B cell (primary cell): ENCODE measurements at regions not wholly inside any gene's neighbourhood (a gene's known extent, or its start where the extent isn't known, plus 50 kb on each side); places are given as distances from the start of the nearest gene placed in this dataset.

Source experiments
- ATAC-seq: fragments of 200-7000 bp; cut with Tn5 transposase; one replicate; pipeline ENCODE4 v1.10.0; 2021; ENCODE audit warnings: low read depth, mild to moderate bottlenecking, moderate number of reproducible peaks, moderate library complexity
- CTCF ChIA-PET: fragments of 350-600 bp; sonication (Branson Sonifier 250); formaldehyde crosslinking; loops from one replicate; lab custom pipeline; 2021; ENCODE audit warnings: antibody characterized with exemption, inconsistent platforms; lab: Charles Lee
- POLR2A ChIA-PET: fragments of 350-600 bp; sonication (Branson Sonifier 250); formaldehyde crosslinking; loops from one replicate; lab custom pipeline; 2021; ENCODE audit warnings: antibody characterized with exemption; lab: Charles Lee
- DNase-seq: peaks from one replicate; pipeline ENCODE4 v3.0.0; 2013
- H2AFZ ChIP-seq: 2 replicates; pipeline ENCODE4 v1.6.1; 2012; ENCODE audit warnings: mild to moderate bottlenecking, low read depth, low read length; ENCODE audit not compliant: insufficient read depth, poor library complexity, severe bottlenecking
- H3K27ac ChIP-seq, 2 donors: 1 replicate in 1 of 2; 2 replicates in 1 of 2; pipeline ENCODE4 v1.5.1; 2012 to 2013; ENCODE audit warnings: low read length in 2 of 2, mild to moderate bottlenecking in 2 of 2, moderate library complexity in 1 of 2
- H3K27me3 ChIP-seq, 4 experiments: fragments of 200-600 bp in 1 of 4; sonication (generic) in 1 of 4; replicated peaks in 1 of 4; 1 replicate in 2 of 4; 2 replicates in 2 of 4; pipeline versions ENCODE4 v1.6.1 to v1.7.0; 2013 to 2016; ENCODE audit warnings: low read length in 3 of 4, mild to moderate bottlenecking in 2 of 4, mixed read lengths in 1 of 4, moderate library complexity in 1 of 4; ENCODE audit not compliant: insufficient read depth in 4 of 4, control insufficient read depth in 3 of 4; ENCODE audit errors: control extremely low read depth in 1 of 4
- H3K36me3 ChIP-seq, 2 experiments: replicated peaks in 1 of 2; 1 replicate in 1 of 2; 2 replicates in 1 of 2; pipeline versions ENCODE4 v1.6.1 to v1.7.1; 2013; ENCODE audit warnings: low read length in 1 of 2; ENCODE audit not compliant: insufficient read depth in 2 of 2, control insufficient read depth in 1 of 2; ENCODE audit errors: control extremely low read depth in 1 of 2, extremely low read depth in 1 of 2
- H3K4me1 ChIP-seq, 2 donors: fragments of 200-600 bp in 1 of 2; sonication (generic) in 1 of 2; 1 replicate in 1 of 2; 2 replicates in 1 of 2; pipeline versions ENCODE4 v1.5.1 to v1.6.1; 2013 to 2017; ENCODE audit warnings: low read length in 2 of 2; ENCODE audit not compliant: control insufficient read depth in 2 of 2, insufficient read depth in 2 of 2
- H3K4me2 ChIP-seq: replicated peaks from 2 replicates; pipeline ENCODE3; 2012; ENCODE audit warnings: mild to moderate bottlenecking, low read depth, low read length; ENCODE audit not compliant: poor library complexity, severe bottlenecking
- H3K4me3 ChIP-seq, 5 experiments: fragments of 200-600 bp in 1 of 5; sonication (generic) in 1 of 5; 1 replicate in 3 of 5; 2 replicates in 2 of 5; pipeline versions ENCODE4 v1.5.1 to v1.7.0; 2011 to 2016; ENCODE audit warnings: low read length in 4 of 5, mild to moderate bottlenecking in 4 of 5, low read depth in 2 of 5, control low read depth in 1 of 5, moderate library complexity in 1 of 5; ENCODE audit not compliant: insufficient read depth in 1 of 5; ENCODE audit errors: control extremely low read depth in 1 of 5, extremely low read depth in 1 of 5
- H3K79me2 ChIP-seq: fragments of 200-600 bp; sonication (generic); one replicate; pipeline ENCODE4 v1.6.0; 2016; ENCODE audit warnings: low read length; ENCODE audit not compliant: control insufficient read depth, insufficient read depth
- H3K9ac ChIP-seq: fragments of 200-600 bp; sonication (generic); 2 replicates; pipeline ENCODE4 v1.6.1; 2017; ENCODE audit warnings: mild to moderate bottlenecking, low read length, moderate library complexity
- H3K9me3 ChIP-seq, 3 donors: one replicate each; pipeline versions ENCODE4 v1.6.1 to v1.7.1; 2013; ENCODE audit warnings: low read length in 2 of 3; ENCODE audit not compliant: control insufficient read depth in 2 of 3, insufficient read depth in 1 of 3; ENCODE audit errors: control extremely low read depth in 1 of 3
- H4K20me1 ChIP-seq: 2 replicates; pipeline ENCODE4 v1.6.0; 2012; ENCODE audit warnings: mild to moderate bottlenecking, low read length; ENCODE audit not compliant: insufficient read depth, control insufficient read depth, poor library complexity, severe bottlenecking
- H3K27ac Mint-ChIP-seq: one replicate; pipeline ENCODE4 v1.8.0; 2021; ENCODE audit warnings: mixed read lengths
- H3K27me3 Mint-ChIP-seq: one replicate; pipeline ENCODE4 v1.8.0; 2021; ENCODE audit warnings: mixed read lengths
- H3K4me1 Mint-ChIP-seq: one replicate; pipeline ENCODE4 v1.8.0; 2021; ENCODE audit warnings: mixed read lengths
- H3K4me3 Mint-ChIP-seq: one replicate; pipeline ENCODE4 v1.8.0; 2021; ENCODE audit warnings: mixed read lengths
- H3K9me3 Mint-ChIP-seq: one replicate; pipeline ENCODE4 v1.8.0; 2022; ENCODE audit warnings: mixed read lengths; ENCODE audit not compliant: insufficient read depth
- EZH2 ChIP-seq: IDR thresholded peaks from 2 replicates; pipeline ENCODE4 v1.6.1; 2012; ENCODE audit warnings: borderline replicate concordance, low read depth, mild to moderate bottlenecking, moderate library complexity, low read length; ENCODE audit not compliant: insufficient read depth, poor library complexity, severe bottlenecking
- WGBS: methylation state at CpG from one replicate; pipeline ENCODE4 v1.1.5; 2013; ENCODE audit warnings: missing lambda C conversion rate; ENCODE audit not compliant: insufficient coverage; 5-methylcytosine and 5-hydroxymethylcytosine counted together
- intact Hi-C: fragments of 100-400 bp; cut with micrococcal nuclease; formaldehyde crosslinking; loops from one replicate; pipeline ENCODE4 v1.10.0; 2022
- TF ChIP-seq, protein P1 (sequence below): fragments of 200-600 bp; IDR thresholded peaks from one replicate; pipeline ENCODE4 v1.8.0; 2022; ENCODE audit warnings: antibody characterized with exemption, mild to moderate bottlenecking

DNA sequence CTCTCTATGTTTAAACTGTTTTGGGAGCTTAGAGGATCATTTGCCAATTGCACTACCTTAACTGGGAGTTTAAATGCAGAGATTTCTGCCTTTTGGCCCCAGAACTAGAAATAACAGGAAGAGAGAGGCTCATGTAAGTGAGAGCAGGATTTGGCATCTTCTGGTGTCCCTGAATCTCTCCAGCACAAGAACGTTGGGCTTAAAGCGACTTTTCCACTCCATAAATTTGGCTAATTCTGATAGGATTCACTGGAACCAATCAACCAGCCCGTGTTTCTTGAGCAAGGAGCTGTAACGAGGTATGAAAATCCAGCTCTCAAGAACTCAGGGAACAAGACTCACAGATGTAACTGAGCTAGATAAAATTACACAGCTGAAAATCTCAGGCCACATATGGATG lies 181.0 kb downstream of the C1D start:
- H3K4me1 Mint-ChIP-seq: no peaks in the 10 kb centered on the region
- no peak overlapping the region for H3K27ac ChIP-seq
- no peaks in the 10 kb centered on the region for H3K4me1 ChIP-seq
- no peaks in the 10 kb centered on the region for H3K9me3 ChIP-seq
- H2AFZ ChIP-seq: no peak overlapping the region
- no peaks in the 10 kb centered on the region for H3K36me3 ChIP-seq
- 77% methylated on average over 4 of the region's 4 CpGs for WGBS
- no peaks in the 10 kb centered on the region for H4K20me1 ChIP-seq
- TF ChIP-seq EZH2: no peak
- TF ChIP-seq, protein P1, sequence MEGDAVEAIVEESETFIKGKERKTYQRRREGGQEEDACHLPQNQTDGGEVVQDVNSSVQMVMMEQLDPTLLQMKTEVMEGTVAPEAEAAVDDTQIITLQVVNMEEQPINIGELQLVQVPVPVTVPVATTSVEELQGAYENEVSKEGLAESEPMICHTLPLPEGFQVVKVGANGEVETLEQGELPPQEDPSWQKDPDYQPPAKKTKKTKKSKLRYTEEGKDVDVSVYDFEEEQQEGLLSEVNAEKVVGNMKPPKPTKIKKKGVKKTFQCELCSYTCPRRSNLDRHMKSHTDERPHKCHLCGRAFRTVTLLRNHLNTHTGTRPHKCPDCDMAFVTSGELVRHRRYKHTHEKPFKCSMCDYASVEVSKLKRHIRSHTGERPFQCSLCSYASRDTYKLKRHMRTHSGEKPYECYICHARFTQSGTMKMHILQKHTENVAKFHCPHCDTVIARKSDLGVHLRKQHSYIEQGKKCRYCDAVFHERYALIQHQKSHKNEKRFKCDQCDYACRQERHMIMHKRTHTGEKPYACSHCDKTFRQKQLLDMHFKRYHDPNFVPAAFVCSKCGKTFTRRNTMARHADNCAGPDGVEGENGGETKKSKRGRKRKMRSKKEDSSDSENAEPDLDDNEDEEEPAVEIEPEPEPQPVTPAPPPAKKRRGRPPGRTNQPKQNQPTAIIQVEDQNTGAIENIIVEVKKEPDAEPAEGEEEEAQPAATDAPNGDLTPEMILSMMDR: no peak
- intact Hi-C loops: no loop called here
- ATAC-seq (no peak), DNase-seq (no peak)
- no peak overlapping the region for H3K4me2 ChIP-seq
- peaks cover 0 to 4% (median 0%) of the 10 kb centered on the region in 4 experiments for H3K27me3 ChIP-seq
- CTCF ChIA-PET: no interaction called here
- peaks cover 9% of the 10 kb centered on the region for H3K27me3 Mint-ChIP-seq
- POLR2A ChIA-PET: no interaction called here
- H3K4me3 Mint-ChIP-seq: no peak overlapping the region
- H3K27ac Mint-ChIP-seq: no peak overlapping the region
- H3K9ac ChIP-seq: no peak overlapping the region
- no peaks in the 10 kb centered on the region for H3K9me3 Mint-ChIP-seq
- H3K4me3 ChIP-seq: no peak overlapping the region
- H3K79me2 ChIP-seq: no peaks in the 10 kb centered on the region

DNA sequence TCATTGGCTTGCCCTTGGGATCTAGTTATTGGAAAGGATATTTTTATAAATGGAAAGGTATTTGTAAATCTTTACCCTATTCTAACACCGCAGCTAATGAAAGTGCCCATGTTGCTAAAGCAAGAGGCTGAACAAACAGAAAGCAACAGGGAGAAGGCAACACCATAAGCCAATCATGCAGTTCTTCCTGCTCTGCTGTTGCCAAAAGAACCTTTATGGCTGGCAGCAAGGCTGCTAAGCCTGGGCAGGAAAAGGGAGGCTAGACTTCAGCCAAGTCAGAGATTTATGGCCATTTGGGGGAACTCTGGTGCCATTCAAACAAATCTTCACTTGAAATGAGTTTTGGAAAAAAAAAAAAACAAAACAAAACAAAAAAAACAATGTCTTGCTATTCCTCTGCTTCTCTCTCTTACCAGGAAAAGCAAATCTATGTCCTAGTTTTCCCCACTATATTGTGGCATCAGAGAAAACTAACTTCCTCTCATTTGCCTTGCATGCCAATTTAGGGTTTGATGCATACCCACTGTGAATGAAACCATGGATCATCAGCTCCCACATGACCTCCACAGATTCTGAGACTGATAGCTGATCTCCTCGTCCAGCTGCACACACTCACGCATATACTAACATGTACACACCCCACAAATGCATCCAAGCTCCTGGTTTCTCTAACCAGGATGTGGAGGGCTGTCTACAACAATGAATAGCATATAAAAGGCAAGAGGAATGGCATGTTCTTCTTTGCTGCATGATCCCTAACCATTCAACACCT lies 179.3 kb downstream of the C1D start:
- Histone ChIP-seq H2AFZ (no peak overlapping the region), H3K27me3 (peaks cover 0 to 4% (median 0%) of the 10 kb centered on the region in 4 experiments), H3K36me3 (no peaks in the 10 kb centered on the region), H3K4me2 (no peak overlapping the region), H3K4me1 (no peaks in the 10 kb centered on the region), H4K20me1 (no peaks in the 10 kb centered on the region), H3K9me3 (no peaks in the 10 kb centered on the region), H3K27ac (no peak overlapping the region), H3K9ac (no peak overlapping the region), H3K79me2 (no peaks in the 10 kb centered on the region), H3K4me3 (no peak overlapping the region)
- Mint-ChIP-seq H3K27me3 (peaks cover 9% of the 10 kb centered on the region), H3K27ac (no peak overlapping the region), H3K9me3 (no peaks in the 10 kb centered on the region), H3K4me1 (no peaks in the 10 kb centered on the region), H3K4me3 (no peak overlapping the region)
- no CpG with 5 or more reads among the region's 3 CpGs for WGBS
- ChIA-PET POLR2A (no interaction called here), CTCF (no interaction called here)
- DNase-seq (no peak), ATAC-seq (no peak)
- TF ChIP-seq, protein P1: no peak
- intact Hi-C loops: no loop called here
